Activated naive CD4-positive, alpha-beta T cell treated with anti-CD3 and anti-CD28 coated beads, Interleukin-2, amount 50 U/mL, for 16 hours (primary cell): ENCODE measurements at regions not wholly inside any gene's neighbourhood (a gene's known extent, or its start where the extent isn't known, plus 50 kb on each side); places are given as distances from the start of the nearest gene placed in this dataset.

ENCODE experiments used
- DNase-seq: peaks from one replicate; pipeline ENCODE4 v3.0.0-alpha.2; 2020

- DNase-seq = no peak
These were observed 54.7 kb upstream of the DSCAM start for GRCh38 chr21:40901691-40902090.

GRCh38 chr21:40902299-40902698 is 55.3 kb upstream of the DSCAM start:
- no peak for DNase-seq

- no peak for DNase-seq
These were observed 56.0 kb upstream of the DSCAM start for GRCh38 chr21:40902993-40903392.

GRCh38 chr21:40905251-40905650 is 58.3 kb upstream of the DSCAM start:
- no peak for DNase-seq

- DNase-seq = no peak
These were observed 65.4 kb upstream of the DSCAM start for GRCh38 chr21:40912375-40912774.

GRCh38 chr21:40915114-40915513 is 68.2 kb upstream of the DSCAM start:
- no peak for DNase-seq

GRCh38 chr21:40923407-40923806 is 76.4 kb upstream of the DSCAM start:
- DNase-seq = no peak

- DNase-seq = no peak
These were observed 76.9 kb upstream of the DSCAM start for GRCh38 chr21:40923901-40924300.

- DNase-seq = no peak
These were observed 77.7 kb upstream of the DSCAM start for GRCh38 chr21:40924641-40925040.

GRCh38 chr21:40926238-40926637 is 79.3 kb upstream of the DSCAM start:
- no peak for DNase-seq

- no peak for DNase-seq
These were observed 82.9 kb upstream of the DSCAM start for GRCh38 chr21:40929833-40930232.

GRCh38 chr21:40931197-40931596 is 84.2 kb upstream of the DSCAM start:
- no peak for DNase-seq

- DNase-seq = no peak
These were observed 89.2 kb upstream of the DSCAM start for GRCh38 chr21:40936178-40936577.

GRCh38 chr21:40936771-40937261 is 89.9 kb upstream of the DSCAM start:
- DNase-seq = no peak

GRCh38 chr21:40938078-40938477 is 91.1 kb upstream of the DSCAM start:
- DNase-seq = no peak

- no peak for DNase-seq
These were observed 91.7 kb upstream of the DSCAM start for GRCh38 chr21:40938611-40939010.

- DNase-seq = no peak
These were observed 100.8 kb upstream of the DSCAM start for GRCh38 chr21:40947713-40948112.

GRCh38 chr21:40950970-40951369 is 104.0 kb upstream of the DSCAM start:
- DNase-seq = no peak

- DNase-seq = no peak
These were observed 105.8 kb upstream of the DSCAM start for GRCh38 chr21:40952551-40953323.

- DNase-seq = no peak
These were observed 117.7 kb upstream of the DSCAM start for GRCh38 chr21:40964691-40965090.

GRCh38 chr21:40967771-40968170 is 120.8 kb upstream of the DSCAM start:
- no peak for DNase-seq

- DNase-seq = no peak
These were observed 125.2 kb upstream of the DSCAM start for GRCh38 chr21:40972151-40972550.

GRCh38 chr21:40976198-40977109 is 129.5 kb upstream of the DSCAM start:
- DNase-seq = no peak

- DNase-seq = no peak
These were observed 138.4 kb upstream of the DSCAM start for GRCh38 chr21:40985370-40985769.
